H1 (cell line): ENCODE measurements at regions not wholly inside any gene's neighbourhood (a gene's known extent, or its start where the extent isn't known, plus 50 kb on each side); places are given as distances from the start of the nearest gene placed in this dataset.
"Not testable (repeated sequence)": the region's sequence is repeated elsewhere in the genome, so short reads cannot be mapped to it uniquely, and the experiment has no call there.

Source experiments
- CTCF ChIA-PET: fragments of 300-600 bp; sonication (Branson Sonifier 250); formaldehyde crosslinking; loops from one replicate; lab custom pipeline; 2021; ENCODE audit not compliant: partially characterized antibody; lab: Charles Lee
- POLR2A ChIA-PET: fragments of 300-600 bp; sonication (Branson Sonifier 250); formaldehyde crosslinking; loops from one replicate; lab custom pipeline; 2021; ENCODE audit warnings: inconsistent platforms; ENCODE audit not compliant: partially characterized antibody; lab: Charles Lee
- DNase-seq, 2 experiments: peaks; one replicate each; pipeline versions ENCODE4 v3.0.0 to v3.0.0-alpha.2; 2010 to 2022; ENCODE audit warnings: low spot score in 2 of 2, low read depth in 1 of 2, mixed read lengths in 1 of 2
- FAIRE-seq: peaks from 2 replicates; lab custom pipeline; 2011; peaks lifted over from hg19 to GRCh38; lab: Jason Lieb, UNC
- H2AFZ ChIP-seq: 2 replicates; pipeline ENCODE4 v1.8.1; 2012; ENCODE audit warnings: low read length, inconsistent platforms
- H2AK5ac ChIP-seq: 2 replicates; pipeline ENCODE4 v1.6.1; 2013; ENCODE audit warnings: low read depth, low read length
- H2BK120ac ChIP-seq: replicated peaks from 2 replicates; pipeline ENCODE3; 2013; ENCODE audit warnings: low read depth, low read length, inconsistent platforms
- H2BK12ac ChIP-seq: 2 replicates; pipeline ENCODE4 v1.6.1; 2013; ENCODE audit warnings: low read depth, low read length
- H2BK15ac ChIP-seq: 2 replicates; pipeline ENCODE4 v1.6.1; 2013; ENCODE audit warnings: low read length
- H2BK20ac ChIP-seq: 2 replicates; pipeline ENCODE4 v1.6.1; 2013; ENCODE audit warnings: low read length
- H2BK5ac ChIP-seq: 2 replicates; pipeline ENCODE4 v1.6.1; 2013; ENCODE audit warnings: low read depth, low read length
- H3K14ac ChIP-seq: 2 replicates; pipeline ENCODE4 v1.6.1; 2013; ENCODE audit warnings: inconsistent platforms; ENCODE audit not compliant: insufficient read length
- H3K18ac ChIP-seq: 2 replicates; pipeline ENCODE4 v1.6.1; 2013; ENCODE audit warnings: low read length; ENCODE audit errors: extremely low read depth
- H3K23ac ChIP-seq: 2 replicates; pipeline ENCODE4 v1.6.1; 2013; ENCODE audit warnings: inconsistent platforms; ENCODE audit not compliant: insufficient read length
- H3K23me2 ChIP-seq: 2 replicates; pipeline ENCODE4 v1.6.1; 2013; ENCODE audit warnings: low read depth, low read length
- H3K27ac ChIP-seq: 2 replicates; pipeline ENCODE4 v1.6.1; 2011; ENCODE audit warnings: low read depth, low read length, inconsistent platforms
- H3K27me3 ChIP-seq, 4 experiments: replicated peaks in 1 of 4; 1 replicate in 1 of 4; 2 replicates in 3 of 4; pipeline versions ENCODE4 v1.6.1 to v1.8.1; 2011 to 2013; ENCODE audit warnings: low read length in 3 of 4, mild to moderate bottlenecking in 3 of 4, inconsistent platforms in 2 of 4, mixed read lengths in 2 of 4, moderate library complexity in 1 of 4; ENCODE audit not compliant: control insufficient read depth in 3 of 4, insufficient read depth in 3 of 4; ENCODE audit errors: extremely low read depth in 1 of 4
- H3K36me3 ChIP-seq, 4 experiments: 2 replicates each; pipeline versions ENCODE4 v1.6.1 to v1.8.1; 2011 to 2013; ENCODE audit warnings: mild to moderate bottlenecking in 4 of 4, low read length in 3 of 4, moderate library complexity in 2 of 4, control low read depth in 1 of 4, inconsistent platforms in 1 of 4; ENCODE audit not compliant: insufficient read depth in 4 of 4, control insufficient read depth in 2 of 4
- H3K4ac ChIP-seq: replicated peaks from 2 replicates; pipeline ENCODE3; 2013; ENCODE audit warnings: low read length, low read depth, mixed read lengths, inconsistent platforms; ENCODE audit not compliant: insufficient read length
- H3K4me1 ChIP-seq, 4 experiments: replicated peaks in 1 of 4; 1 replicate in 1 of 4; 2 replicates in 3 of 4; pipeline versions ENCODE4 v1.6.1 to v1.8.1; 2011 to 2013; ENCODE audit warnings: low read length in 3 of 4, inconsistent platforms in 2 of 4, mixed read lengths in 1 of 4; ENCODE audit not compliant: insufficient read depth in 4 of 4, control insufficient read depth in 3 of 4
- H3K4me2 ChIP-seq, 2 experiments: 2 replicates each; pipeline versions ENCODE4 v1.6.1 to v1.8.1; 2011 to 2013; ENCODE audit warnings: low read depth in 2 of 2, low read length in 2 of 2, control low read depth in 1 of 2, inconsistent platforms in 1 of 2, mild to moderate bottlenecking in 1 of 2; ENCODE audit not compliant: insufficient read depth in 1 of 2
- H3K4me3 ChIP-seq, 4 experiments: fragments of 200-600, 300-600 bp in 1 of 4; sonication (generic), shearing (Covaris generic), sonication (Bioruptor Twin) in 1 of 4; 2 replicates each; pipeline versions ENCODE4 v1.5.1 to v1.8.1; 2011 to 2016; ENCODE audit warnings: low read length in 4 of 4, low read depth in 3 of 4, control low read depth in 2 of 4, inconsistent platforms in 2 of 4, mild to moderate bottlenecking in 2 of 4, mixed read lengths in 1 of 4, moderate library complexity in 1 of 4; ENCODE audit not compliant: insufficient read depth in 2 of 4; ENCODE audit errors: extremely low read depth in 1 of 4
- H3K56ac ChIP-seq: replicated peaks from 2 replicates; pipeline ENCODE3; 2013; ENCODE audit warnings: low read depth, mild to moderate bottlenecking, mixed read lengths, low read length, inconsistent platforms; ENCODE audit not compliant: insufficient read length
- H3K79me1 ChIP-seq: 2 replicates; pipeline ENCODE4 v1.6.1; 2013; ENCODE audit warnings: low read depth, low read length, control low read depth
- H3K79me2 ChIP-seq, 2 experiments: 2 replicates each; pipeline versions ENCODE4 v1.6.1 to v1.8.1; 2012 to 2013; ENCODE audit warnings: low read length in 2 of 2, mild to moderate bottlenecking in 2 of 2, inconsistent platforms in 1 of 2; ENCODE audit not compliant: insufficient read depth in 2 of 2, control insufficient read depth in 1 of 2
- H3K9ac ChIP-seq, 4 experiments: replicated peaks in 1 of 4; 1 replicate in 1 of 4; 2 replicates in 3 of 4; pipeline versions ENCODE4 v1.6.1 to v1.8.1; 2011 to 2013; ENCODE audit warnings: low read depth in 3 of 4, low read length in 3 of 4, control low read depth in 2 of 4, mild to moderate bottlenecking in 2 of 4, moderate library complexity in 2 of 4, inconsistent platforms in 1 of 4; ENCODE audit errors: extremely low read depth in 1 of 4
- H3K9me3 ChIP-seq, 2 experiments: 2 replicates each; pipeline versions ENCODE4 v1.6.1 to v1.8.1; 2012 to 2013; ENCODE audit warnings: mild to moderate bottlenecking in 2 of 2, moderate library complexity in 2 of 2, control low read depth in 1 of 2, inconsistent platforms in 1 of 2, low read depth in 1 of 2, low read length in 1 of 2, mixed read lengths in 1 of 2; ENCODE audit not compliant: insufficient read depth in 2 of 2
- H4K20me1 ChIP-seq, 2 experiments: replicated peaks in 1 of 2; 2 replicates each; pipeline versions ENCODE3 to v1.8.1; 2011 to 2013; ENCODE audit warnings: inconsistent platforms in 2 of 2, low read length in 2 of 2, mild to moderate bottlenecking in 1 of 2; ENCODE audit not compliant: insufficient read depth in 2 of 2, control insufficient read depth in 1 of 2
- H4K5ac ChIP-seq: 2 replicates; pipeline ENCODE4 v1.6.1; 2013; ENCODE audit warnings: low read length, low read depth, mixed read lengths, inconsistent platforms; ENCODE audit not compliant: insufficient read length
- H4K8ac ChIP-seq: 2 replicates; pipeline ENCODE4 v1.8.0; 2013; ENCODE audit warnings: mild to moderate bottlenecking, moderate library complexity, low read length, inconsistent platforms; ENCODE audit not compliant: insufficient read depth; ENCODE audit errors: extremely low read depth
- H4K91ac ChIP-seq: replicated peaks from 2 replicates; pipeline ENCODE3; 2013; ENCODE audit warnings: low read length, mixed read lengths, inconsistent platforms; ENCODE audit not compliant: insufficient read length
- WGBS, 2 experiments: shearing (Covaris generic) in 1 of 2; methylation state at CpG; one replicate each; pipeline versions ENCODE4 v1.1.6 to v1.1.7; 2013 to 2015; ENCODE audit warnings: low lambda C conversion rate in 2 of 2, mixed read lengths in 2 of 2, inconsistent platforms in 1 of 2, low coverage in 1 of 2, missing lambda C conversion rate in 1 of 2; ENCODE audit not compliant: insufficient replicate concordance in 2 of 2, insufficient coverage in 1 of 2, insufficient read length in 1 of 2; ENCODE audit errors: extremely low coverage in 1 of 2, missing lambda C conversion rate in 1 of 2; 5-methylcytosine and 5-hydroxymethylcytosine counted together

DNA sequence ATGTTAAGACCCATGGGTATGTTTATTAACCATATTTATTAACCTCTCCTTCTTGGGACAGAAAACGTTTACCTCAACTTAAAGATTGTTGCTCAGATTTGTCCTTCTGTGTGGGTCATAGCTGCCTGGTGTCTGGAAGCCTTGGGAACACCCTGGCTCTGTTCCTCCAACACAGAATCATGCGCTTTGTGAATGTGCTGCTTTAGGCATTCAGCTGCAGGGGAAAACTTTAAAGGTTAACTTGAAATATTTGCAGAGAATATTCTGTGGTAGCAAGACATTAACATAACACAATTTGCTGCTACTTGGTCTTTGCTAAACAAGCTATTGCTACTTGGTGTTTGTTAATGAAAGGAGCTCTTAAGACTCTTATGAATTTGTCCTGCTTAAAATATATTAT lies 50.5 kb upstream of the THOC3 start:
- H3K9ac ChIP-seq, H4K5ac ChIP-seq, H4K20me1 ChIP-seq, H4K8ac ChIP-seq, H3K27me3 ChIP-seq, H2BK20ac ChIP-seq, H3K4ac ChIP-seq, H3K4me3 ChIP-seq, FAIRE-seq, H3K79me1 ChIP-seq, H3K14ac ChIP-seq, H3K56ac ChIP-seq, H2AK5ac ChIP-seq, H3K18ac ChIP-seq, H2BK5ac ChIP-seq, H2BK12ac ChIP-seq, H2BK120ac ChIP-seq, H3K4me1 ChIP-seq, H2AFZ ChIP-seq, H3K23ac ChIP-seq, H3K23me2 ChIP-seq, H2BK15ac ChIP-seq, H3K9me3 ChIP-seq, H4K91ac ChIP-seq, H3K36me3 ChIP-seq, POLR2A ChIA-PET, CTCF ChIA-PET, DNase-seq, H3K4me2 ChIP-seq, H3K27ac ChIP-seq, H3K79me2 ChIP-seq: not testable (repeated sequence)
- no CpG with 5 or more reads among the region's 2 CpGs for WGBS, 2 experiments

GRCh38 chr5:176020852-176021251 lies 52.7 kb upstream of the THOC3 start:
- 71% methylated on average over 1 of the region's 4 CpGs; no CpG with 5 or more reads in 1 of the 2 experiments for WGBS, 2 experiments

More at GRCh38 chr5:176020852-176021251, 52.7 kb upstream of the THOC3 start:
- H3K9ac ChIP-seq, H2BK20ac ChIP-seq, H2BK120ac ChIP-seq, H4K91ac ChIP-seq, H3K27me3 ChIP-seq, DNase-seq, H3K27ac ChIP-seq, H2AK5ac ChIP-seq, H2BK5ac ChIP-seq, H3K79me2 ChIP-seq, FAIRE-seq, H3K14ac ChIP-seq, H3K36me3 ChIP-seq, H3K4me1 ChIP-seq, H4K20me1 ChIP-seq, H2BK12ac ChIP-seq, H3K4ac ChIP-seq, H3K18ac ChIP-seq, CTCF ChIA-PET, H2AFZ ChIP-seq, POLR2A ChIA-PET, H4K8ac ChIP-seq, H3K23ac ChIP-seq, H3K56ac ChIP-seq, H4K5ac ChIP-seq, H3K4me2 ChIP-seq, H3K79me1 ChIP-seq, H3K4me3 ChIP-seq, H2BK15ac ChIP-seq, H3K9me3 ChIP-seq, H3K23me2 ChIP-seq: not testable (repeated sequence)
